Loucy (cell line): ENCODE measurements at regions not wholly inside any gene's neighbourhood (a gene's known extent, or its start where the extent isn't known, plus 50 kb on each side); places are given as distances from the start of the nearest gene placed in this dataset.

Experiments used
- H2AFZ ChIP-seq: fragments of 200-600 bp; sonication (generic); 2 replicates; pipeline ENCODE4 v1.6.0; 2016; ENCODE audit warnings: antibody characterized with exemption, mild to moderate bottlenecking, low read length, moderate library complexity
- H3F3A ChIP-seq: fragments of 200-600 bp; 2 replicates; pipeline ENCODE4 v1.6.0; 2016; ENCODE audit warnings: antibody characterized with exemption, low read depth, mild to moderate bottlenecking
- H3K27me3 ChIP-seq: fragments of 200-600 bp; sonication (generic); 2 replicates; pipeline ENCODE4 v1.6.1; 2014; ENCODE audit warnings: low read length, mild to moderate bottlenecking; ENCODE audit not compliant: insufficient read depth, poor library complexity, severe bottlenecking
- H3K36me3 ChIP-seq: fragments of 200-600 bp; sonication (generic); 2 replicates; pipeline ENCODE4 v1.6.1; 2016; ENCODE audit warnings: low read length; ENCODE audit not compliant: insufficient read depth
- H3K4me1 ChIP-seq: fragments of 200-600 bp; sonication (generic); 2 replicates; pipeline ENCODE4 v1.5.1; 2014; ENCODE audit warnings: low read length, mild to moderate bottlenecking; ENCODE audit not compliant: insufficient read depth, poor library complexity, severe bottlenecking
- H3K4me2 ChIP-seq: fragments of 200-600 bp; sonication (generic); 2 replicates; pipeline ENCODE4 v1.6.0; 2014; ENCODE audit warnings: antibody characterized with exemption, low read length, low read depth, mild to moderate bottlenecking; ENCODE audit not compliant: poor library complexity, severe bottlenecking
- H3K4me3 ChIP-seq: fragments of 200-600 bp; sonication (generic); 2 replicates; pipeline ENCODE4 v1.5.1; 2014; ENCODE audit warnings: low read length, mild to moderate bottlenecking, mixed read lengths; ENCODE audit not compliant: poor library complexity, severe bottlenecking
- H3K79me2 ChIP-seq: fragments of 200-600 bp; sonication (generic); 2 replicates; pipeline ENCODE4 v1.6.1; 2014; ENCODE audit warnings: low read length; ENCODE audit not compliant: insufficient read depth
- H3K9ac ChIP-seq: fragments of 200-600 bp; sonication (generic); 2 replicates; pipeline ENCODE4 v1.6.0; 2014; ENCODE audit warnings: mild to moderate bottlenecking, low read depth, low read length, moderate library complexity; ENCODE audit not compliant: poor library complexity, severe bottlenecking
- H3K9me2 ChIP-seq: fragments of 200-600 bp; sonication (generic); replicated peaks from 2 replicates; pipeline ENCODE4 v1.6.1; 2016; ENCODE audit warnings: low read depth, low read length, mixed read lengths
- H3K9me3 ChIP-seq: fragments of 200-600 bp; sonication (generic); 2 replicates; pipeline ENCODE4 v1.6.1; 2014; ENCODE audit warnings: mild to moderate bottlenecking, antibody characterized with exemption, low read length, low read depth; ENCODE audit not compliant: insufficient read depth
- H4K20me1 ChIP-seq: fragments of 200-600 bp; sonication (generic); 2 replicates; pipeline ENCODE4 v1.6.0; 2014; ENCODE audit warnings: antibody characterized with exemption, low read length, mild to moderate bottlenecking; ENCODE audit not compliant: insufficient read depth, poor library complexity, severe bottlenecking
- EZH2phosphoT487 ChIP-seq: fragments of 200-600 bp; IDR thresholded peaks from 2 replicates; pipeline ENCODE4 v1.6.1; 2018; ENCODE audit warnings: antibody characterized with exemption, mild to moderate bottlenecking, moderate library complexity, borderline replicate concordance
- TF ChIP-seq, protein P1 (sequence below): fragments of 200-600 bp; sonication (generic); conservative IDR thresholded peaks from 2 replicates; pipeline ENCODE4 v1.5.1; 2014; ENCODE audit warnings: mild to moderate bottlenecking, antibody characterized with exemption, low read length

GRCh38 chr6:132215805-132216204 is 185.5 kb downstream of the MOXD1 start:
- no peak for TF ChIP-seq EZH2phosphoT487
- TF ChIP-seq, protein P1, sequence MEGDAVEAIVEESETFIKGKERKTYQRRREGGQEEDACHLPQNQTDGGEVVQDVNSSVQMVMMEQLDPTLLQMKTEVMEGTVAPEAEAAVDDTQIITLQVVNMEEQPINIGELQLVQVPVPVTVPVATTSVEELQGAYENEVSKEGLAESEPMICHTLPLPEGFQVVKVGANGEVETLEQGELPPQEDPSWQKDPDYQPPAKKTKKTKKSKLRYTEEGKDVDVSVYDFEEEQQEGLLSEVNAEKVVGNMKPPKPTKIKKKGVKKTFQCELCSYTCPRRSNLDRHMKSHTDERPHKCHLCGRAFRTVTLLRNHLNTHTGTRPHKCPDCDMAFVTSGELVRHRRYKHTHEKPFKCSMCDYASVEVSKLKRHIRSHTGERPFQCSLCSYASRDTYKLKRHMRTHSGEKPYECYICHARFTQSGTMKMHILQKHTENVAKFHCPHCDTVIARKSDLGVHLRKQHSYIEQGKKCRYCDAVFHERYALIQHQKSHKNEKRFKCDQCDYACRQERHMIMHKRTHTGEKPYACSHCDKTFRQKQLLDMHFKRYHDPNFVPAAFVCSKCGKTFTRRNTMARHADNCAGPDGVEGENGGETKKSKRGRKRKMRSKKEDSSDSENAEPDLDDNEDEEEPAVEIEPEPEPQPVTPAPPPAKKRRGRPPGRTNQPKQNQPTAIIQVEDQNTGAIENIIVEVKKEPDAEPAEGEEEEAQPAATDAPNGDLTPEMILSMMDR, result no peak
- H3K9me2 ChIP-seq, result no peaks in the 10 kb centered on the region
- no peaks in the 10 kb centered on the region for H3K9me3 ChIP-seq
- H3K4me3 ChIP-seq, result no peak overlapping the region
- no peak overlapping the region for H3K9ac ChIP-seq
- H2AFZ ChIP-seq, result no peak overlapping the region
- H3F3A ChIP-seq, result no peaks in the 10 kb centered on the region
- no peaks in the 10 kb centered on the region for H3K27me3 ChIP-seq
- no peaks in the 10 kb centered on the region for H3K36me3 ChIP-seq
- H3K4me1 ChIP-seq, result no peaks in the 10 kb centered on the region
- no peak overlapping the region for H3K4me2 ChIP-seq
- H3K79me2 ChIP-seq, result no peaks in the 10 kb centered on the region
- no peaks in the 10 kb centered on the region for H4K20me1 ChIP-seq

DNA sequence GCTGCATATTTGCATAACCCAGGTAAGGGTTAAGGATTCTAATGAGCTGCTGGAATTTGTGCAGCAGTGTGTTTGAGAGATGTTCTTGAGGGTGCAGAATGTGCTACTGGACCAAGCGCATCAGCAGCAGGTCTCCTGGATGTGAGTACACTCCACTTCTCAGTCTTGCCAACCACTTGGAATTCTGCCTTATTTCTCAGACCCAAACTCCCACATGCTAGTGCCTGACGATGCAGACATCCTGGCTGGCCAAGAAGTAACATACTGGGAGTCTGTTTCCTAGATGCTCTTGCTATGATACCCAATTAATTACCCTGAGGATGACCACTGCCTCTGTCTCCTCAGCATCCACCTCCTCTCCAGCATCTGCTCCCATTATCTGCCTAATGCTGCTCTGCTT is 186.6 kb downstream of the MOXD1 start:
- H2AFZ ChIP-seq, result no peak overlapping the region
- no peak overlapping the region for H3K4me2 ChIP-seq
- H4K20me1 ChIP-seq, result no peaks in the 10 kb centered on the region
- H3K4me1 ChIP-seq, result no peaks in the 10 kb centered on the region
- H3K4me3 ChIP-seq, result no peak overlapping the region
- H3K27me3 ChIP-seq, result no peaks in the 10 kb centered on the region
- no peaks in the 10 kb centered on the region for H3K36me3 ChIP-seq
- no peaks in the 10 kb centered on the region for H3K79me2 ChIP-seq
- TF ChIP-seq, protein P1, result no peak
- TF ChIP-seq EZH2phosphoT487, result no peak
- H3K9me2 ChIP-seq, result no peaks in the 10 kb centered on the region
- H3F3A ChIP-seq, result no peaks in the 10 kb centered on the region
- no peaks in the 10 kb centered on the region for H3K9me3 ChIP-seq
- no peak overlapping the region for H3K9ac ChIP-seq

DNA sequence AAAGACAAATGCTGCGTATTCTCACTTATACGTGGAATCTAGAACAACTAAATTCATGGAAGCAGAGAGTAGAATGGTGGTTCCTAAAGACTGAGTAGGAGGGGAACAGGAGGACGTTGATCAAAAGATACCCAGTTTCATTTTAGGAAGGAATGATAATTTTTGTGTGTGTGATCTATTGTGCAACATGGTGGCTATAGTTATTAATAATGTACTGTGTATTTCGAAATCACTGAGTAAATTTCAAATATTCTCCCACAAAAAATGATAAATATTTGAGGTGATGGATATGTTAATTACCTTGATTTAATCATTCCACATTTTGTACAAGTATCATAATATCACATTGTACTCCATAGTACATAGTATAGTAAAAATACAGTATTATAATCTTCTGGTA is 187.5 kb downstream of the MOXD1 start:
- H3K4me2 ChIP-seq, result no peak overlapping the region
- H3K9ac ChIP-seq, result no peak overlapping the region
- no peaks in the 10 kb centered on the region for H3K27me3 ChIP-seq
- H3K4me1 ChIP-seq, result no peaks in the 10 kb centered on the region
- H3K79me2 ChIP-seq, result no peaks in the 10 kb centered on the region
- no peaks in the 10 kb centered on the region for H3F3A ChIP-seq
- no peak for TF ChIP-seq EZH2phosphoT487
- TF ChIP-seq, protein P1, result no peak
- H3K4me3 ChIP-seq, result no peak overlapping the region
- no peaks in the 10 kb centered on the region for H3K36me3 ChIP-seq
- no peaks in the 10 kb centered on the region for H3K9me3 ChIP-seq
- H2AFZ ChIP-seq, result no peak overlapping the region
- H4K20me1 ChIP-seq, result no peaks in the 10 kb centered on the region
- no peaks in the 10 kb centered on the region for H3K9me2 ChIP-seq
